ENCODE measurements at regions not wholly inside any gene's neighbourhood (a gene's known extent, or its start where the extent isn't known, plus 50 kb on each side); places are given as distances from the start of the nearest gene placed in this dataset.

DNA sequence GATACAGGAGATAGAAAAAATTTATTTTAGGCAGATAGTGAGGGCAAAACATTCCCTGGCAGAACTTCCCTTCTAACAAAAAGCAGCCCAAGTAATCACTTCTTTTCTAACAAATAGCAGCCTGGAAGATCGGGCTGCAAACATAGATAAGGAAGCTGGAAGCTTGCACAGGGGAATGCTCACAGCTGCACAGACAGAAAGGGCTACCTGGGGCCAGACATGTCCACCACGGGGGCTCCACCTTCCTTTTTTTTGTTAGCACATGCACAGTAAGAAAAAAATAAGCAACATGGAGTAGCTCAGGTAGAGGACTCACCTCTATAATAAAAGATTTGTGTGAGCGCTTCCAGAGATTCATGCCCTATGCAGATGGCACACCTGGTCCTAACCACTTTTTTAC lies 420.5 kb downstream of the PTH2R start:
- H3K36me3 ChIP-seq (ENCODE audit: low read depth) = no peaks in the 10 kb centered on the region
- ATAC-seq = peak; percentile 65
- H3K9me3 ChIP-seq = no peaks in the 10 kb centered on the region
- intact Hi-C loops (cut with DNase I, micrococcal nuclease) = no loop called here
- no peak for DNase-seq
- TF ChIP-seq, protein P1, sequence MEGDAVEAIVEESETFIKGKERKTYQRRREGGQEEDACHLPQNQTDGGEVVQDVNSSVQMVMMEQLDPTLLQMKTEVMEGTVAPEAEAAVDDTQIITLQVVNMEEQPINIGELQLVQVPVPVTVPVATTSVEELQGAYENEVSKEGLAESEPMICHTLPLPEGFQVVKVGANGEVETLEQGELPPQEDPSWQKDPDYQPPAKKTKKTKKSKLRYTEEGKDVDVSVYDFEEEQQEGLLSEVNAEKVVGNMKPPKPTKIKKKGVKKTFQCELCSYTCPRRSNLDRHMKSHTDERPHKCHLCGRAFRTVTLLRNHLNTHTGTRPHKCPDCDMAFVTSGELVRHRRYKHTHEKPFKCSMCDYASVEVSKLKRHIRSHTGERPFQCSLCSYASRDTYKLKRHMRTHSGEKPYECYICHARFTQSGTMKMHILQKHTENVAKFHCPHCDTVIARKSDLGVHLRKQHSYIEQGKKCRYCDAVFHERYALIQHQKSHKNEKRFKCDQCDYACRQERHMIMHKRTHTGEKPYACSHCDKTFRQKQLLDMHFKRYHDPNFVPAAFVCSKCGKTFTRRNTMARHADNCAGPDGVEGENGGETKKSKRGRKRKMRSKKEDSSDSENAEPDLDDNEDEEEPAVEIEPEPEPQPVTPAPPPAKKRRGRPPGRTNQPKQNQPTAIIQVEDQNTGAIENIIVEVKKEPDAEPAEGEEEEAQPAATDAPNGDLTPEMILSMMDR (IDR thresholded peaks at IDR 0.05) = no peak
- H3K4me3 ChIP-seq = no peak overlapping the region
- H3K4me1 ChIP-seq (ENCODE audit: low read depth) = peaks cover 9% of the 10 kb centered on the region

- Histone ChIP-seq H3K36me3 (ENCODE audit: low read depth) (no peaks in the 10 kb centered on the region), H3K9me3 (no peaks in the 10 kb centered on the region), H3K4me3 (no peak overlapping the region), H3K4me1 (ENCODE audit: low read depth) (peaks cover 9% of the 10 kb centered on the region)
- ATAC-seq = peak; percentile 38
- no peak for DNase-seq
- TF ChIP-seq, protein P1 (IDR thresholded peaks at IDR 0.05) = no peak
- intact Hi-C loops (cut with DNase I, micrococcal nuclease) = no loop called here
These were observed 421.1 kb downstream of the PTH2R start for GRCh38 chr2:208827549-208828221.

GRCh38 chr2:208830203-208830602 lies 423.6 kb downstream of the PTH2R start:
- ATAC-seq (peak; percentile 88), DNase-seq (peak in 1 of 3 donors; percentile 14)
- Histone ChIP-seq H3K36me3 (ENCODE audit: low read depth) (no peaks in the 10 kb centered on the region), H3K4me1 (ENCODE audit: low read depth) (peaks cover 9% of the 10 kb centered on the region), H3K4me3 (no peak overlapping the region), H3K9me3 (no peaks in the 10 kb centered on the region)
- intact Hi-C loops (cut with DNase I, micrococcal nuclease) = no loop called here
- TF ChIP-seq, protein P1 (IDR thresholded peaks at IDR 0.05) = no peak

GRCh38 chr2:208847651-208848050 lies 441.1 kb downstream of the PTH2R start:
- Histone ChIP-seq H3K36me3 (ENCODE audit: low read depth) (no peaks in the 10 kb centered on the region), H3K9me3 (peaks cover 9% of the 10 kb centered on the region), H3K4me3 (no peak overlapping the region), H3K4me1 (ENCODE audit: low read depth) (no peaks in the 10 kb centered on the region)
- intact Hi-C loops (cut with DNase I, micrococcal nuclease) = no loop called here
- TF ChIP-seq, protein P1 (IDR thresholded peaks at IDR 0.05) = no peak
- ATAC-seq (no peak), DNase-seq (no peak)

- intact Hi-C loops (cut with DNase I, micrococcal nuclease) = no loop called here
- TF ChIP-seq, protein P1 (IDR thresholded peaks at IDR 0.05) = no peak
- H3K9me3 ChIP-seq = peaks cover 16% of the 10 kb centered on the region
- ATAC-seq = no peak
- H3K4me1 ChIP-seq (ENCODE audit: low read depth) = no peaks in the 10 kb centered on the region
- H3K4me3 ChIP-seq = no peak overlapping the region
- H3K36me3 ChIP-seq (ENCODE audit: low read depth) = no peaks in the 10 kb centered on the region
- no peak for DNase-seq
These were observed 448.1 kb downstream of the PTH2R start for GRCh38 chr2:208854717-208855116.

DNA sequence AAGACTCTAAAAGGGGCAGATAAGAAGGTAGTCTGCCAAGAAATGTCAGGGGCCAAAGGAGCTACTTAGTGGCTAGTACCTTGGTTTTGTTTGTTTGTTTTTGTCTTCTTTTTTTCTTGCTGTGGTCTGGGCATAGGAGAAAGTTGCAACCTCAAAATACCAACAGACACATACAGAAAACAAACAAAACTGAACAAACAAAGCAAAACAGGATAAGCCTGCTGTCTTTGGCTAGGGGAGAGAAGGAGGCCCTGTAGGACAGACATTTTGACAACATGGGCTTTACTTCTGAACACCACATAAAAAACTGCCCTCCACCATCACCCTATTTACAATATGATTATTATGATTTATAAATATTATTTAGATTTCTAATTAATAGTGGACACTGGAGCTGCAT lies 460.8 kb downstream of the PTH2R start:
- Histone ChIP-seq H3K4me3 (no peak overlapping the region), H3K36me3 (ENCODE audit: low read depth) (no peaks in the 10 kb centered on the region), H3K4me1 (ENCODE audit: low read depth) (no peaks in the 10 kb centered on the region), H3K9me3 (peaks cover 3% of the 10 kb centered on the region)
- TF ChIP-seq, protein P1 (IDR thresholded peaks at IDR 0.05) = no peak
- DNase-seq (no peak), ATAC-seq (no peak)
- intact Hi-C loops (cut with DNase I, micrococcal nuclease) = no loop called here
